RPMI8226 (cell line): ENCODE measurements at regions not wholly inside any gene's neighbourhood (a gene's known extent, or its start where the extent isn't known, plus 50 kb on each side); places are given as distances from the start of the nearest gene placed in this dataset.
"Not testable (repeated sequence)": the region's sequence is repeated elsewhere in the genome, so short reads cannot be mapped to it uniquely, and the experiment has no call there.

ENCODE experiments used
- DNase-seq: peaks from one replicate; pipeline ENCODE4 v3.0.0-alpha.2; 2015

- DNase-seq = no peak
These were observed 122.4 kb upstream of the KRR1 start for GRCh38 chr12:75633789-75634188.

GRCh38 chr12:75632442-75632841, 121.0 kb upstream of the KRR1 start:
- no peak for DNase-seq

- no peak for DNase-seq
These were observed 120.4 kb upstream of the KRR1 start for GRCh38 chr12:75631831-75632230.

GRCh38 chr12:75630091-75630490, 118.7 kb upstream of the KRR1 start:
- no peak for DNase-seq

GRCh38 chr12:75628916-75629315, 117.5 kb upstream of the KRR1 start:
- DNase-seq = no peak

- no peak for DNase-seq
These were observed 117.1 kb upstream of the KRR1 start for GRCh38 chr12:75628511-75628910.

GRCh38 chr12:75623631-75624154, 112.3 kb upstream of the KRR1 start:
- DNase-seq = no peak

- no peak for DNase-seq
These were observed 111.1 kb upstream of the KRR1 start for GRCh38 chr12:75622492-75622891.

- DNase-seq = not testable (repeated sequence)
These were observed 103.0 kb upstream of the KRR1 start for GRCh38 chr12:75614396-75614795.

- DNase-seq = no peak
These were observed 102.6 kb upstream of the KRR1 start for GRCh38 chr12:75613981-75614380.

GRCh38 chr12:75611041-75611440, 99.6 kb upstream of the KRR1 start:
- no peak for DNase-seq

GRCh38 chr12:75606956-75607355, 95.5 kb upstream of the KRR1 start:
- no peak for DNase-seq

GRCh38 chr12:75606151-75606550, 94.7 kb upstream of the KRR1 start:
- no peak for DNase-seq

- no peak for DNase-seq
These were observed 92.1 kb upstream of the KRR1 start for GRCh38 chr12:75603475-75603874.

GRCh38 chr12:75602106-75602505, 90.7 kb upstream of the KRR1 start:
- DNase-seq = no peak

GRCh38 chr12:75600146-75600545, 88.7 kb upstream of the KRR1 start:
- DNase-seq = no peak

GRCh38 chr12:75599061-75599460, 87.7 kb upstream of the KRR1 start:
- DNase-seq = no peak

GRCh38 chr12:75596406-75596805, 85.0 kb upstream of the KRR1 start:
- DNase-seq = no peak

- DNase-seq = no peak
These were observed 81.4 kb upstream of the KRR1 start for GRCh38 chr12:75592638-75593335.

- DNase-seq = no peak
These were observed 80.7 kb upstream of the KRR1 start for GRCh38 chr12:75592086-75592485.

- DNase-seq = no peak
These were observed 80.2 kb upstream of the KRR1 start for GRCh38 chr12:75591628-75592027.

- no peak for DNase-seq
These were observed 78.4 kb upstream of the KRR1 start for GRCh38 chr12:75589801-75590200.

- DNase-seq = no peak
These were observed 76.1 kb upstream of the KRR1 start for GRCh38 chr12:75587340-75588106.

- no peak for DNase-seq
These were observed 73.9 kb upstream of the KRR1 start for GRCh38 chr12:75585330-75585729.
